ENCODE measurements at regions not wholly inside any gene's neighbourhood (a gene's known extent, or its start where the extent isn't known, plus 50 kb on each side); places are given as distances from the start of the nearest gene placed in this dataset.
"Not testable (repeated sequence)": the region's sequence is repeated elsewhere in the genome, so short reads cannot be mapped to it uniquely, and the experiment has no call there.

DNA sequence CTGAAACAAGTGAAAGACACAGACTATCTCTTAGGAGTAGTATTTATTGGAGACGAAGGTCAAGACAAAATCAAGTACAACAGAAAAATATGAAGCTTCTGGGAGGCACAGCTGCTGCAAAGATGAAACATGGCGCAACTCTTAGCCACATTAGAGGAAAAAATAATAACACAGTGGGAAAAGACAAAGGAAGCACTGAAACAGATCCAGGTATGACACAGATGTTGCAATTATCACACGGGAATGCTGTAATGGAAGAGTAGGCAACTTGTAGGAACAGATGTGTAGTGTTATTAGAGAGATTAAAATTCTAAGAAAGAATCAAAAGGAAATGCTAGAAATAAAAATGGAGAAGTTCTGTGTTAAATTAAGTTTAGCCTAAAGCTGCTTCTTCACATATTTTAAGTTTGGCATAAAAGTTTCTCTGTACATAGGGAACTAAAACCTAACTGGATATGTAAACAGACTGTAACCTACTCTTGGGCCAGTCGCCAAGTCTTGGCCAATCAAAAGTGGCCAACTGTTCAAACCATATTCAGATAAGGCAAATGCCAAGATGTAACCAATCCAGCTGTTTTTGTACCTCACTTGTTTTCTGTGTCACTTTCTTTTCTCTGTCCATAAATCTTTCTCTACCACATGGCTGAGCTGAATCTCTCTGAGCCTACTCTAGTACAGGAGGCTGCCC is 1132.0 kb upstream of the LRRTM3 start:
- ChIA-PET POLR2A (ENCODE audit: low non-redundant PET) (no interaction called here), CTCF (no interaction called here)
- intact Hi-C loops (cut with micrococcal nuclease; ENCODE audit: unreplicated experiment) = no loop called here

DNA sequence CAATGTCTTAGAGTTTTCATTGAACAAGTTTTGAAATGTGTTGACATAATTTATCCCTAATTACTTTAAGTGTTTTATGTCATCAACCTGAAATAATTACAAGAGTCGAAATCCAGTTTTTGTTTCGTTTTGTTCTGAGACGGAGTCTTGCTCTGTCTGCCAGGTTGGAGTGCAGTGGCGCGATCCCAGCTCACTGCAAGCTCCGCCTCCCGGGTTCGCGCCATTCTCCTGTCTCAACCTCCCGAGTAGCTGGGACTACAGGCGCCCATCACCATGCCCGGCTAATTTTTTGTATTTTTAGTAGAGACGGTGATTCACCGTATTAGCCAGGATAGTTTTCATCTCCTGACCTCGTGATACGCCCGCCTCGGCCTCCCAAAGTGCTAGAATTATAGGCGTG is 1131.0 kb upstream of the LRRTM3 start:
- H3K27ac ChIP-seq (ENCODE audit: low read depth, low read length, poor library complexity, severe bottlenecking); POLR2A ChIA-PET (ENCODE audit: low non-redundant PET); BruUV-seq (replicated peaks); H3K36me3 ChIP-seq (ENCODE audit: insufficient read depth, low read length, poor library complexity, severe bottlenecking); DNase-seq (ENCODE audit: low spot score); H3K4me3 ChIP-seq (ENCODE audit: low read depth, low read length, poor library complexity, severe bottlenecking); intact Hi-C loops (cut with micrococcal nuclease; ENCODE audit: unreplicated experiment); CTCF ChIA-PET; H3K9me3 ChIP-seq (ENCODE audit: low read depth, low read length, poor library complexity, severe bottlenecking); H3K27me3 ChIP-seq (replicated peaks; ENCODE audit: insufficient read depth, low read depth, low read length, poor library complexity); H3K4me1 ChIP-seq (ENCODE audit: insufficient read depth, low read length, poor library complexity, severe bottlenecking): not testable (repeated sequence)

More for the DNA sequence above, 1132.0 kb upstream of the LRRTM3 start:
- no peaks in the 10 kb centered on the region for H3K36me3 ChIP-seq (ENCODE audit: insufficient read depth, low read length, poor library complexity, severe bottlenecking)
- H3K27me3 ChIP-seq (replicated peaks; ENCODE audit: insufficient read depth, low read depth, low read length, poor library complexity) = no peaks in the 10 kb centered on the region
- no peaks in the 10 kb centered on the region for H3K4me1 ChIP-seq (ENCODE audit: insufficient read depth, low read length, poor library complexity, severe bottlenecking)
- no peak overlapping the region for H3K27ac ChIP-seq (ENCODE audit: low read depth, low read length, poor library complexity, severe bottlenecking)
- H3K9me3 ChIP-seq (ENCODE audit: low read depth, low read length, poor library complexity, severe bottlenecking) = no peaks in the 10 kb centered on the region
- TF ChIP-seq, protein P1, sequence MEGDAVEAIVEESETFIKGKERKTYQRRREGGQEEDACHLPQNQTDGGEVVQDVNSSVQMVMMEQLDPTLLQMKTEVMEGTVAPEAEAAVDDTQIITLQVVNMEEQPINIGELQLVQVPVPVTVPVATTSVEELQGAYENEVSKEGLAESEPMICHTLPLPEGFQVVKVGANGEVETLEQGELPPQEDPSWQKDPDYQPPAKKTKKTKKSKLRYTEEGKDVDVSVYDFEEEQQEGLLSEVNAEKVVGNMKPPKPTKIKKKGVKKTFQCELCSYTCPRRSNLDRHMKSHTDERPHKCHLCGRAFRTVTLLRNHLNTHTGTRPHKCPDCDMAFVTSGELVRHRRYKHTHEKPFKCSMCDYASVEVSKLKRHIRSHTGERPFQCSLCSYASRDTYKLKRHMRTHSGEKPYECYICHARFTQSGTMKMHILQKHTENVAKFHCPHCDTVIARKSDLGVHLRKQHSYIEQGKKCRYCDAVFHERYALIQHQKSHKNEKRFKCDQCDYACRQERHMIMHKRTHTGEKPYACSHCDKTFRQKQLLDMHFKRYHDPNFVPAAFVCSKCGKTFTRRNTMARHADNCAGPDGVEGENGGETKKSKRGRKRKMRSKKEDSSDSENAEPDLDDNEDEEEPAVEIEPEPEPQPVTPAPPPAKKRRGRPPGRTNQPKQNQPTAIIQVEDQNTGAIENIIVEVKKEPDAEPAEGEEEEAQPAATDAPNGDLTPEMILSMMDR (conservative IDR thresholded peaks at IDR 0.05; ENCODE audit: low read depth, low read length) = no peak
- TF ChIP-seq EZH2 (IDR thresholded peaks at IDR 0.05; ENCODE audit: borderline replicate concordance, low read depth, low read length, poor library complexity, severe bottlenecking) = no peak
- no peak for DNase-seq (ENCODE audit: low spot score)
- no TSS peak for BruUV-seq (replicated peaks)
- no peak overlapping the region for H3K4me3 ChIP-seq (ENCODE audit: low read depth, low read length, poor library complexity, severe bottlenecking)

- no TSS peak for BruUV-seq (replicated peaks)
- intact Hi-C loops (cut with micrococcal nuclease; ENCODE audit: unreplicated experiment) = no loop called here
- Histone ChIP-seq H3K36me3 (ENCODE audit: insufficient read depth, low read length, poor library complexity, severe bottlenecking) (no peaks in the 10 kb centered on the region), H3K9me3 (ENCODE audit: low read depth, low read length, poor library complexity, severe bottlenecking) (no peaks in the 10 kb centered on the region), H3K4me1 (ENCODE audit: insufficient read depth, low read length, poor library complexity, severe bottlenecking) (no peaks in the 10 kb centered on the region), H3K27me3 (replicated peaks; ENCODE audit: insufficient read depth, low read depth, low read length, poor library complexity) (no peaks in the 10 kb centered on the region), H3K4me3 (ENCODE audit: low read depth, low read length, poor library complexity, severe bottlenecking) (no peak overlapping the region), H3K27ac (ENCODE audit: low read depth, low read length, poor library complexity, severe bottlenecking) (no peak overlapping the region)
- POLR2A ChIA-PET (ENCODE audit: low non-redundant PET) = no interaction called here
- no peak for DNase-seq (ENCODE audit: low spot score)
- CTCF ChIA-PET = no interaction called here
- TF ChIP-seq EZH2 (IDR thresholded peaks at IDR 0.05; ENCODE audit: borderline replicate concordance, low read depth, low read length, poor library complexity, severe bottlenecking) = no peak
- TF ChIP-seq, protein P1 (conservative IDR thresholded peaks at IDR 0.05; ENCODE audit: low read depth, low read length) = no peak
These were observed 1129.4 kb upstream of the LRRTM3 start for GRCh38 chr10:65796472-65796871.

DNA sequence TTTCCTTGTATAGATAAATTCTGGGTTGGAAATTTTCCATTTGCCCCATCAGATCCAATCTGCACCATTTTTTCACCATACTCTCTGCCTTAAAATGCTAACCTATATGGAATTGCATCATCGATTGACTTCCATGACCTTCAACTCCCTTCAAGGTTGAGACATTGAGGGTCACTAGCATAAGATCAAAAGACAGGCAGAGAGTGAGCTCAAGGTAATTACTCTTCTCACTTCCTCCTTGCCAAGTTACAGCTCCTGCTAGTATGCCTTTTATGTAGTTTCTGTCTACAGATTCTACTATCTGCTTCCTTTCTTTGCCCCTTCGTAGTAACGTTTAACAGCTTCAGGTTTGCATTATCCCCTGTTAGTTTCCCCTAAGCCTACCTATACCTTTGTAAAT is 1127.7 kb upstream of the LRRTM3 start:
- DNase-seq (ENCODE audit: low spot score) = no peak
- Histone ChIP-seq H3K27me3 (replicated peaks; ENCODE audit: insufficient read depth, low read depth, low read length, poor library complexity) (no peaks in the 10 kb centered on the region), H3K27ac (ENCODE audit: low read depth, low read length, poor library complexity, severe bottlenecking) (no peak overlapping the region), H3K4me1 (ENCODE audit: insufficient read depth, low read length, poor library complexity, severe bottlenecking) (no peaks in the 10 kb centered on the region), H3K4me3 (ENCODE audit: low read depth, low read length, poor library complexity, severe bottlenecking) (no peak overlapping the region), H3K36me3 (ENCODE audit: insufficient read depth, low read length, poor library complexity, severe bottlenecking) (no peaks in the 10 kb centered on the region), H3K9me3 (ENCODE audit: low read depth, low read length, poor library complexity, severe bottlenecking) (no peaks in the 10 kb centered on the region)
- BruUV-seq (replicated peaks) = no TSS peak
- ChIA-PET CTCF (no interaction called here), POLR2A (ENCODE audit: low non-redundant PET) (no interaction called here)
- intact Hi-C loops (cut with micrococcal nuclease; ENCODE audit: unreplicated experiment) = no loop called here
- TF ChIP-seq EZH2 (IDR thresholded peaks at IDR 0.05; ENCODE audit: borderline replicate concordance, low read depth, low read length, poor library complexity, severe bottlenecking) = no peak

Measured in A673 (cell line).